Upper lobe of right lung (tissue), 1 donor: ENCODE measurements at regions not wholly inside any gene's neighbourhood (a gene's known extent, or its start where the extent isn't known, plus 50 kb on each side); places are given as distances from the start of the nearest gene placed in this dataset.
A peak's percentile ranks its signal among the peaks of the same experiment; 100 is the strongest.

Experiments
- ATAC-seq: fragments of 200-7000 bp; cut with Tn5 transposase; one replicate; pipeline ENCODE4 v1.9.1; 2020; ENCODE audit warnings: mild to moderate bottlenecking, moderate library complexity
- DNase-seq: peaks from one replicate; pipeline ENCODE4 v3.0.0-alpha.2; 2020
- H3K27ac ChIP-seq: fragments of 200-600 bp; one replicate; pipeline ENCODE4 v1.8.0; 2022
- H3K27me3 ChIP-seq: fragments of 200-600 bp; one replicate; pipeline ENCODE4 v1.8.0; 2022; ENCODE audit warnings: mild to moderate bottlenecking
- H3K36me3 ChIP-seq: fragments of 200-600 bp; one replicate; pipeline ENCODE4 v1.8.0; 2022
- H3K4me1 ChIP-seq: fragments of 200-600 bp; one replicate; pipeline ENCODE4 v1.8.0; 2022
- H3K4me3 ChIP-seq: fragments of 200-600 bp; one replicate; pipeline ENCODE4 v1.8.0; 2022; ENCODE audit warnings: mild to moderate bottlenecking
- H3K9me3 ChIP-seq: fragments of 200-600 bp; one replicate; pipeline ENCODE4 v1.8.0; 2022
- intact Hi-C: fragments of 100-400 bp; cut with DNase I; formaldehyde crosslinking; loops from one replicate; pipeline ENCODE4 v1.11.0; 2022
- TF ChIP-seq, protein P1 (sequence below): fragments of 200-600 bp; IDR thresholded peaks from one replicate; pipeline ENCODE4 v1.8.0; 2022; ENCODE audit warnings: antibody characterized with exemption
- donor health status: DM: no; HTN: yes; CAD: no; lungs with severe emphysema.

DNA sequence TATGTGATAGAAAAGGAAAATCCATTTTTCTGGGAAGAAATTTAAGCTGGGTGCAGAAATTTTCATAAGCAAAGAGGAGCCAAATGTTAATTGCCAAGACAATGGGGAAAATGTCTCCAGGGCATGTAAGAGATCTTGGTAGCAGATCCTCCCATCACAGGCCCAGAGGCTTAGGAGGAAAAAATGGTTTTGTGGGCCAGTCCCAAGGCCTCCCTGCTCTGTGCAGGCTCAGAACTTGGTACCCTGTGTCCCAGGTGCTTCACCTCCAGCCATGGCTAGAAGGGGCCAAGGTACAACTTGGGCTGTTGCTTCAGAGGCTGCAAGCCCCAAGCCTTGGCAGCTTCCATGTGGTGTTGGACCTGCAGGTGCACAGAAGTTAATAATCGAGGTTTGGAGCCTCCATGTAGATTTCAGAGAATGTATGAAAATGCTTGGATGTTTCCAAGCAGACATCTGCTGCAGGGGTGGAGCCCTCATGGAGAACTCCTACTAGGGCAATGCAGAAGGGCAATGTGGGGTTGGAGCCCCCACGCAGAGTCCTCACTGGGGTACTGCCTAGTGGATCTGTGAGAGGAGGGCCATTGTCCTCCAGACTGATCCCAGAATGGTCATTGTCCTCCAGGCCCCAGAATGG, 77.7 kb upstream of the ATP2B1 start:
- Histone ChIP-seq H3K4me3 (no peak overlapping the region), H3K36me3 (no peaks in the 10 kb centered on the region), H3K4me1 (no peaks in the 10 kb centered on the region), H3K27ac (no peak overlapping the region), H3K9me3 (no peaks in the 10 kb centered on the region), H3K27me3 (no peaks in the 10 kb centered on the region)
- DNase-seq (no peak), ATAC-seq (no peak)
- TF ChIP-seq, protein P1, sequence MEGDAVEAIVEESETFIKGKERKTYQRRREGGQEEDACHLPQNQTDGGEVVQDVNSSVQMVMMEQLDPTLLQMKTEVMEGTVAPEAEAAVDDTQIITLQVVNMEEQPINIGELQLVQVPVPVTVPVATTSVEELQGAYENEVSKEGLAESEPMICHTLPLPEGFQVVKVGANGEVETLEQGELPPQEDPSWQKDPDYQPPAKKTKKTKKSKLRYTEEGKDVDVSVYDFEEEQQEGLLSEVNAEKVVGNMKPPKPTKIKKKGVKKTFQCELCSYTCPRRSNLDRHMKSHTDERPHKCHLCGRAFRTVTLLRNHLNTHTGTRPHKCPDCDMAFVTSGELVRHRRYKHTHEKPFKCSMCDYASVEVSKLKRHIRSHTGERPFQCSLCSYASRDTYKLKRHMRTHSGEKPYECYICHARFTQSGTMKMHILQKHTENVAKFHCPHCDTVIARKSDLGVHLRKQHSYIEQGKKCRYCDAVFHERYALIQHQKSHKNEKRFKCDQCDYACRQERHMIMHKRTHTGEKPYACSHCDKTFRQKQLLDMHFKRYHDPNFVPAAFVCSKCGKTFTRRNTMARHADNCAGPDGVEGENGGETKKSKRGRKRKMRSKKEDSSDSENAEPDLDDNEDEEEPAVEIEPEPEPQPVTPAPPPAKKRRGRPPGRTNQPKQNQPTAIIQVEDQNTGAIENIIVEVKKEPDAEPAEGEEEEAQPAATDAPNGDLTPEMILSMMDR, result no peak
- intact Hi-C loops, result no loop called here

DNA sequence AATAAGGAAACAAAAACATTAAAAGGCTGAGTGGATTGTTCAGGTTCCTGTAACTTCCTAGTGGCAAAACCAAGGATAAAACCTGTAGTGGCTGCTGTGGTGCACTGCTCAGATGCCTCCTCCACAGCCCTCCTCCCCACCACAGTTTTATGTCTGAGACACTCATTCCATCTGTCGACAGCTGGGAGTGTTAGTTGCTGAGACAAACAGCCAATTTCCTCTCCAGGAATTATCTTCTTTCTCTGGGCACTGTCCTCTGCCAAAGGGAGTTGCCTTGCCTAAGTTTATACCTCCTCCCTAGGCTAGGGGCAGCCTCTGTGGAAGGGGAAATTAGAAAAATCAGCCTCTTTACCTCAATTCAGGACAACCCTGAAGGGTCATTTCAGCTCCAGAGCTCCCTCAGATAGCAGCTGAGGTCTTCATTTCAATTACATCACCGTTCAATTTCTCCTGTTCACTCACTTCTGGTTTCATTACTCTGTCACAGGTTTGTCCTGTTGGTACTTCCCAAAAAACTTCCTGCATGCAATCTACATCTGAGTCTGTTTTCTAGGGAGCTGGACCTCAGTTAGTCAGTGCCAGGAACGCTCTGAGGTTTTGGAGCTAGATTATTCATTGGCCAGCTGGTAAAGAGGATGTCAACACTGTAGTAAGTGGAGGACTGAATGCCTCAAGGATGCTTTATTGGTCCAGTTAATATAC, 74.9 kb upstream of the ATP2B1 start:
- intact Hi-C loops, result no loop called here
- TF ChIP-seq, protein P1, result no peak
- H3K36me3 ChIP-seq, result no peaks in the 10 kb centered on the region
- no peaks in the 10 kb centered on the region for H3K9me3 ChIP-seq
- DNase-seq (no peak), ATAC-seq (peak; percentile 51)
- H3K4me3 ChIP-seq, result no peak overlapping the region
- no peaks in the 10 kb centered on the region for H3K27me3 ChIP-seq
- no peaks in the 10 kb centered on the region for H3K4me1 ChIP-seq
- H3K27ac ChIP-seq, result no peak overlapping the region

DNA sequence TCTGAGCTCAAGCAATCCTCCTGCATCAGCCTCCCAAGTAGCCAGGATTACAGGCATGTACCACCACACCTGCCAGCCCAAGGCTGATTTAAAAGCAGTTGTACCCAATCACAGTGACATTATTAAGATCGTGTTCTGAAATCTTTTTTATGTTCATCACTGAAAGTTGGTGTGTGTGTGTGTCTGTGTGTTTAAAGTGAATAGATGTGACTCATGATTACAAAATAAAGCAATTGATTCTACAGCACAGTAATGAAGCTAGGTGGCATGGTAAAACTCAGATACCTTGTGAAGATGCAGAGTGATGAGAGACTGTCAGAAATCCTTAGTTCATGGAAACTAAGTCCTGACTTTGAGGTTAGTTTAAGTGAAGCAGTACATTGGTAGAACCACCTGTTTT, 74.2 kb upstream of the ATP2B1 start:
- intact Hi-C loops, result no loop called here

DNA sequence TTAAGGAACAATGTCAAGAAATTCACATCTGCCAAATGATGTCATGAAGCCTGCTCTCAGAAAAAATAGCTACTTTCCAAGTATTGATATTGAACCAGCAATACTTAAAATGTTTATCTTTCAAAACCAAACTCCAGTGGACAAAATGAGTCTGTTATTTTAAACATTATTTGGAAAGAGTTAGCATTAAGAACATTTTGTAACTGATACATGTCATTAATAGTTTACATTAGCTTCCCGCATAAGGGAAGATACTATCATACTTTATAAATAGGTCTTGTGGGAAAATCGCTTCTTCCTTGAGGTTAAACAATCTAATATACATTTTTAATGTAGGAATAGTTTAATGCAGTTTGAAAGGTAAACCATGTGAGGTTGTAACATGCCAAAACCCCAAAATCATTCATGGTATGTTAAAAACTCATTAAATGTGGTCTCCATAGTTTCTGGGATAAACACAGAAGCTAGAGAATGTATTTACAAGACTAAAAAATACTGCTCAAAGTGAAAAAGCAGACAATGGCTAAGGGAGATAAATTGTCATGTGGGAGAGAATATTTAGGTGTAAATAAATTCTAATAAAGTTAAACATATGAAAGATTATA, 73.4 kb upstream of the ATP2B1 start:
- H3K36me3 ChIP-seq, result no peaks in the 10 kb centered on the region
- no peaks in the 10 kb centered on the region for H3K4me1 ChIP-seq
- no peak overlapping the region for H3K4me3 ChIP-seq
- no peak overlapping the region for H3K27ac ChIP-seq
- no peaks in the 10 kb centered on the region for H3K9me3 ChIP-seq
- no peaks in the 10 kb centered on the region for H3K27me3 ChIP-seq
- DNase-seq (no peak), ATAC-seq (no peak)
- TF ChIP-seq, protein P1, result no peak
- intact Hi-C loops, result no loop called here

More for the DNA sequence above, 74.2 kb upstream of the ATP2B1 start:
- no peaks in the 10 kb centered on the region for H3K4me1 ChIP-seq
- no peak overlapping the region for H3K27ac ChIP-seq
- ATAC-seq (no peak), DNase-seq (no peak)
- TF ChIP-seq, protein P1, result no peak
- H3K27me3 ChIP-seq, result no peaks in the 10 kb centered on the region
- H3K4me3 ChIP-seq, result no peak overlapping the region
- no peaks in the 10 kb centered on the region for H3K9me3 ChIP-seq
- no peaks in the 10 kb centered on the region for H3K36me3 ChIP-seq

DNA sequence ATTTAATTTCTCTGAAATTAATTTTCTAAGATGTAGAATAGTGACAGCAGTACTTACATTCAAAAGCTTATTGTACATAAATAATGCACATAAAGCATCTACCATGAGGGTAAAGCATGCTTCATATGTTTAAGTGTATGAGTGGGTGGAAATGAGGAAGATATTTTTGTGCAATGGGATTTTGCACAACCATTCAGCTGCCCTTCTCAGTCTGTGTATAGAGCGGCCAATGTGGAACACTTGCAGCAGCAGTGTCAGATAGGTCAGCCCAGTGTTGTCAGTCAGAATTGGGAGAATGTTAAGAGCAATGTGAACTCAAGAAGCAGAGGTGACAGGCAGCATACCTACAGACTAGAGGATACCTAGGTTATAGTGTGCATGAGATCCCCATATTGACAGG, 72.5 kb upstream of the ATP2B1 start:
- intact Hi-C loops, result no loop called here
- TF ChIP-seq, protein P1, result no peak

More for the DNA sequence above, 72.5 kb upstream of the ATP2B1 start:
- peak; percentile 91 for ATAC-seq
- Histone ChIP-seq H3K36me3 (no peaks in the 10 kb centered on the region), H3K27me3 (no peaks in the 10 kb centered on the region), H3K27ac (no peak overlapping the region), H3K9me3 (no peaks in the 10 kb centered on the region), H3K4me3 (no peak overlapping the region), H3K4me1 (no peaks in the 10 kb centered on the region)
- DNase-seq, result no peak
